Gastroesophageal sphincter (tissue), 4 donors: ENCODE measurements at regions not wholly inside any gene's neighbourhood (a gene's known extent, or its start where the extent isn't known, plus 50 kb on each side); places are given as distances from the start of the nearest gene placed in this dataset.

ENCODE experiments used
- ATAC-seq: fragments of 150-250 bp; one replicate; pipeline ENCODE4 v1.9.1; 2016; ENCODE audit warnings: mild to moderate bottlenecking, moderate library complexity
- H3K27ac ChIP-seq, 4 donors: fragments of 200-600 bp; sonication (generic) in 3 of 4; 1 replicate in 3 of 4; 2 replicates in 1 of 4; pipeline ENCODE4 v1.5.1; 2016 to 2019
- H3K27me3 ChIP-seq: fragments of 200-600 bp; sonication (generic); one replicate; pipeline ENCODE4 v1.5.1; 2019
- H3K36me3 ChIP-seq, 2 donors: fragments of 200-600 bp; sonication (generic); one replicate each; pipeline ENCODE4 v1.5.1; 2019; ENCODE audit warnings: control low read depth in 1 of 2
- H3K4me1 ChIP-seq, 3 donors: fragments of 200-600 bp; sonication (generic); 1 replicate in 2 of 3; 2 replicates in 1 of 3; pipeline ENCODE4 v1.5.1; 2016 to 2019; ENCODE audit warnings: control low read depth in 2 of 3
- H3K4me3 ChIP-seq, 2 donors: fragments of 200-600 bp; sonication (generic); one replicate each; pipeline ENCODE4 v1.5.1; 2019; ENCODE audit warnings: mild to moderate bottlenecking in 1 of 2, moderate library complexity in 1 of 2
- H3K9me3 ChIP-seq, 3 donors: fragments of 200-600 bp; sonication (generic); one replicate each; pipeline ENCODE4 v1.5.1; 2017 to 2019; ENCODE audit warnings: control low read depth in 2 of 3
- CTCF ChIP-seq, 4 experiments: fragments of 200-600 bp in 2 of 4; fragments of 450-650 bp in 2 of 4; sonication (generic) in 1 of 4; IDR thresholded peaks; one replicate each; pipeline ENCODE4 v1.5.1; 2017 to 2019; ENCODE audit warnings: antibody characterized with exemption in 4 of 4, mild to moderate bottlenecking in 2 of 4, moderate library complexity in 2 of 4
- EP300 ChIP-seq: sonication (generic); formaldehyde crosslinking; IDR thresholded peaks from one replicate; pipeline ENCODE4 v1.6.1; 2017; ENCODE audit warnings: antibody characterized with exemption, mild to moderate bottlenecking
- POLR2A ChIP-seq, 2 donors: fragments of 450-650 bp; IDR thresholded peaks; one replicate each; pipeline ENCODE4 v1.6.1; 2017; ENCODE audit warnings: antibody characterized with exemption in 2 of 2, mild to moderate bottlenecking in 2 of 2, moderate library complexity in 1 of 2
- POLR2AphosphoS5 ChIP-seq: sonication (generic); formaldehyde crosslinking; IDR thresholded peaks from one replicate; pipeline ENCODE4 v1.6.1; 2017; ENCODE audit warnings: antibody characterized with exemption
- WGBS, 2 donors: methylation state at CpG; one replicate each; pipeline ENCODE4 v1.1.5; 2018; ENCODE audit warnings: low coverage in 1 of 2; 5-methylcytosine and 5-hydroxymethylcytosine counted together

GRCh38 chr12:125639826-125640225, 574.6 kb downstream of the AACS start:
- Histone ChIP-seq H3K36me3 (no peaks in the 10 kb centered on the region), H3K27ac (no peak overlapping the region), H3K4me3 (no peak overlapping the region), H3K27me3 (no peaks in the 10 kb centered on the region), H3K9me3 (no peaks in the 10 kb centered on the region), H3K4me1 (no peaks in the 10 kb centered on the region)
- WGBS, 2 donors = 90 to 96% methylated on average over 4 to 5 of the region's 13 CpGs
- TF ChIP-seq EP300 = no peak
- no peak for TF ChIP-seq POLR2AphosphoS5
- no peak for TF ChIP-seq POLR2A (IDR thresholded peaks at IDR 0.05)
- TF ChIP-seq CTCF (IDR thresholded peaks at IDR 0.05) = no peak
- no peak for ATAC-seq

- no peak overlapping the region for H3K4me3 ChIP-seq
- no peaks in the 10 kb centered on the region for H3K9me3 ChIP-seq
- TF ChIP-seq POLR2AphosphoS5 (no peak), CTCF (IDR thresholded peaks at IDR 0.05) (no peak), POLR2A (IDR thresholded peaks at IDR 0.05) (no peak), EP300 (no peak)
- no peak for ATAC-seq
- no peaks in the 10 kb centered on the region for H3K27me3 ChIP-seq
- H3K4me1 ChIP-seq = no peaks in the 10 kb centered on the region
- H3K27ac ChIP-seq = no peak overlapping the region
- H3K36me3 ChIP-seq = no peaks in the 10 kb centered on the region
- WGBS, 2 donors = 40 to 68% methylated on average over 1 to 2 of the region's 2 CpGs
Observed at GRCh38 chr12:125643055-125643454, 577.8 kb downstream of the AACS start.

GRCh38 chr12:125645724-125646123, 580.5 kb downstream of the AACS start:
- ATAC-seq = no peak
- Histone ChIP-seq H3K4me1 (no peaks in the 10 kb centered on the region), H3K9me3 (no peaks in the 10 kb centered on the region), H3K4me3 (no peak overlapping the region), H3K27me3 (no peaks in the 10 kb centered on the region), H3K27ac (no peak overlapping the region), H3K36me3 (no peaks in the 10 kb centered on the region)
- WGBS, 2 donors = 45 to 62% methylated on average over 4 to 5 of the region's 5 CpGs
- TF ChIP-seq CTCF (IDR thresholded peaks at IDR 0.05) (no peak), EP300 (no peak), POLR2AphosphoS5 (no peak)

- no peak for TF ChIP-seq POLR2AphosphoS5
- TF ChIP-seq EP300 = no peak
- no peak for TF ChIP-seq CTCF (IDR thresholded peaks at IDR 0.05)
- ATAC-seq = no peak
- no peak overlapping the region for H3K4me3 ChIP-seq
- H3K36me3 ChIP-seq = no peaks in the 10 kb centered on the region
- no peaks in the 10 kb centered on the region for H3K9me3 ChIP-seq
- H3K4me1 ChIP-seq = no peaks in the 10 kb centered on the region
- no peaks in the 10 kb centered on the region for H3K27me3 ChIP-seq
- WGBS, 2 donors = 83% methylated on average over 10 of the region's 19 CpGs; no CpG with 5 or more reads in 1 of the 2 donors
- no peak overlapping the region for H3K27ac ChIP-seq
Observed at GRCh38 chr12:125650587-125650986, 585.4 kb downstream of the AACS start.

- no peak overlapping the region for H3K27ac ChIP-seq
- no peak overlapping the region for H3K4me3 ChIP-seq
- H3K9me3 ChIP-seq = no peaks in the 10 kb centered on the region
- WGBS, 2 donors = 50 to 65% methylated on average over 1 to 3 of the region's 4 CpGs
- ATAC-seq = no peak
- no peaks in the 10 kb centered on the region for H3K36me3 ChIP-seq
- TF ChIP-seq POLR2A (IDR thresholded peaks at IDR 0.05) (no peak), POLR2AphosphoS5 (no peak), EP300 (no peak)
- H3K27me3 ChIP-seq = no peaks in the 10 kb centered on the region
- no peaks in the 10 kb centered on the region for H3K4me1 ChIP-seq
Observed at GRCh38 chr12:125651625-125652024, 586.4 kb downstream of the AACS start.
